ENCODE measurements at regions not wholly inside any gene's neighbourhood (a gene's known extent, or its start where the extent isn't known, plus 50 kb on each side); places are given as distances from the start of the nearest gene placed in this dataset.

GRCh38 chr12:115085594-115085993 lies 401.6 kb upstream of the TBX3 start:
- no peaks in the 10 kb centered on the region for H3K79me2 ChIP-seq (ENCODE audit: control insufficient read depth, insufficient read depth, low read length)
- FAIRE-seq, result no peak
- TF ChIP-seq SMAD1 (IDR thresholded peaks at IDR 0.05; ENCODE audit: low read depth, low read length, partially characterized antibody), result no peak
- TF ChIP-seq CEBPG (CRISPR knock-in tag; IDR thresholded peaks at IDR 0.05), result no peak
- peak in 1 of 2 experiments; percentile 57; a peak in 2 of 4 replicates for TF ChIP-seq CEBPG (tag; conservative IDR thresholded peaks at IDR 0.05 in 1 of 2, IDR thresholded peaks at IDR 0.05 in 1 of 2)
- no peak for TF ChIP-seq ZNF184 (CRISPR knock-in tag; IDR thresholded peaks at IDR 0.05)
- intact Hi-C loops (cut with micrococcal nuclease), result no loop called here
- H3K4me2 ChIP-seq (ENCODE audit: insufficient read depth, low read length), result no peak overlapping the region
- H3K27ac ChIP-seq (ENCODE audit: extremely low read depth, low read depth, low read length), result no peak overlapping the region
- no peak overlapping the region for H2AFZ ChIP-seq (ENCODE audit: low read depth, low read length)
- no peak for DNase-seq (ENCODE audit: extremely low read depth in 1 of 4, low spot score in 3 of 4)
- H3K9ac ChIP-seq (ENCODE audit: insufficient read depth in 1 of 2, low read depth in 2 of 2, low read length in 2 of 2), result no peak overlapping the region
- H3K9me3 ChIP-seq (replicated peaks; ENCODE audit: control insufficient read depth, insufficient read depth, low read depth, low read length), result no peaks in the 10 kb centered on the region
- H3K9me1 ChIP-seq (ENCODE audit: control insufficient read depth, insufficient read depth, low read length), result no peaks in the 10 kb centered on the region
- in situ Hi-C loops (cut with MboI), result no loop called here
- BruUV-seq (replicated peaks), result no TSS peak
- peaks cover 0 to 10% of the 10 kb centered on the region in 2 experiments; a peak in 1 of 5 replicates for H3K27me3 ChIP-seq (ENCODE audit: control insufficient read depth in 2 of 2, insufficient read depth in 2 of 2, low read length in 2 of 2)
- no peak for ATAC-seq
- no peaks in the 10 kb centered on the region; the same call in 1 of the 2 replicates for H4K20me1 ChIP-seq (replicated peaks; ENCODE audit: control insufficient read depth, insufficient read depth, low read length)
- POLR2A ChIA-PET, result no interaction called here
- CTCF ChIA-PET (ENCODE audit: low intra/inter-chr PET ratio), result no interaction called here
- no peaks in the 10 kb centered on the region for H3K4me1 ChIP-seq (replicated peaks in 1 of 2; ENCODE audit: control insufficient read depth in 2 of 2, insufficient read depth in 2 of 2, low read length in 2 of 2)
- 11% methylated on average over 7 of the region's 7 CpGs for WGBS (ENCODE audit: insufficient coverage, low coverage, missing lambda C conversion rate)
- no peak overlapping the region for H3K4me3 ChIP-seq
- no peaks in the 10 kb centered on the region for H3K36me3 ChIP-seq (ENCODE audit: control insufficient read depth, insufficient read depth, low read length)

GRCh38 chr12:115079760-115080159 lies 395.8 kb upstream of the TBX3 start:
- peaks cover 0 to 13% of the 10 kb centered on the region in 2 experiments; a peak in 1 of 5 replicates for H3K27me3 ChIP-seq (ENCODE audit: control insufficient read depth in 2 of 2, insufficient read depth in 2 of 2, low read length in 2 of 2)
- no peak overlapping the region for H3K4me3 ChIP-seq
- H3K4me2 ChIP-seq (ENCODE audit: insufficient read depth, low read length), result no peak overlapping the region
- intact Hi-C loops (cut with micrococcal nuclease), result no loop called here
- no peak overlapping the region for H3K27ac ChIP-seq (ENCODE audit: extremely low read depth, low read depth, low read length)
- no peak overlapping the region for H2AFZ ChIP-seq (ENCODE audit: low read depth, low read length)
- POLR2A ChIA-PET, result no interaction called here
- DNase-seq (ENCODE audit: extremely low read depth in 1 of 4, low spot score in 3 of 4), result no peak
- no peaks in the 10 kb centered on the region for H3K4me1 ChIP-seq (replicated peaks in 1 of 2; ENCODE audit: control insufficient read depth in 2 of 2, insufficient read depth in 2 of 2, low read length in 2 of 2)
- no peak for FAIRE-seq
- H3K36me3 ChIP-seq (ENCODE audit: control insufficient read depth, insufficient read depth, low read length), result no peaks in the 10 kb centered on the region
- CTCF ChIA-PET (ENCODE audit: low intra/inter-chr PET ratio), result no interaction called here
- no peaks in the 10 kb centered on the region for H4K20me1 ChIP-seq (replicated peaks; ENCODE audit: control insufficient read depth, insufficient read depth, low read length)
- in situ Hi-C loops (cut with MboI), result no loop called here
- no peaks in the 10 kb centered on the region for H3K9me1 ChIP-seq (ENCODE audit: control insufficient read depth, insufficient read depth, low read length)
- H3K9me3 ChIP-seq (replicated peaks; ENCODE audit: control insufficient read depth, insufficient read depth, low read depth, low read length), result no peaks in the 10 kb centered on the region
- no peak for ATAC-seq
- 2% methylated on average over 4 of the region's 4 CpGs for WGBS (ENCODE audit: insufficient coverage, low coverage, missing lambda C conversion rate)
- no peaks in the 10 kb centered on the region for H3K79me2 ChIP-seq (ENCODE audit: control insufficient read depth, insufficient read depth, low read length)
- BruUV-seq (replicated peaks), result no TSS peak
- no peak overlapping the region for H3K9ac ChIP-seq (ENCODE audit: insufficient read depth in 1 of 2, low read depth in 2 of 2, low read length in 2 of 2)
- TF ChIP-seq EWSR1 (IDR thresholded peaks at IDR 0.05; ENCODE audit: borderline replicate concordance, low read depth, partially characterized antibody), result no peak
- no peak for TF ChIP-seq ZNF609 (CRISPR knock-in tag; IDR thresholded peaks at IDR 0.05; ENCODE audit: borderline replicate concordance)
- TF ChIP-seq ZNF668 (CRISPR knock-in tag; IDR thresholded peaks at IDR 0.05), result no peak
- TF ChIP-seq ZNF146 (CRISPR knock-in tag; IDR thresholded peaks at IDR 0.05; ENCODE audit: unreplicated experiment), result no peak

Data from K562 (cell line).